Neural progenitor cell (in vitro differentiated cells): ENCODE measurements at regions not wholly inside any gene's neighbourhood (a gene's known extent, or its start where the extent isn't known, plus 50 kb on each side); places are given as distances from the start of the nearest gene placed in this dataset.

Experiments used
- DNase-seq: peaks from one replicate; pipeline ENCODE4 v3.0.0-alpha.2; 2016; ENCODE audit warnings: low spot score
- H2AFZ ChIP-seq: fragments of 200-600 bp; sonication (generic); replicated peaks from 2 replicates; pipeline ENCODE4 v1.6.1; 2016; ENCODE audit warnings: antibody characterized with exemption
- H3F3A ChIP-seq: fragments of 200-600 bp; sonication (generic); 2 replicates; pipeline ENCODE4 v1.6.1; 2016; ENCODE audit warnings: antibody characterized with exemption, low read depth
- H3K27ac ChIP-seq: fragments of 200-600 bp; sonication (generic); 2 replicates; pipeline ENCODE4 v1.5.1; 2016; ENCODE audit warnings: mild to moderate bottlenecking
- H3K27me3 ChIP-seq: fragments of 200-600 bp; sonication (generic); 2 replicates; pipeline ENCODE4 v1.6.1; 2016; ENCODE audit warnings: mild to moderate bottlenecking, moderate library complexity
- H3K36me3 ChIP-seq: fragments of 200-600 bp; sonication (generic); 2 replicates; pipeline ENCODE4 v1.5.1; 2016
- H3K4me1 ChIP-seq: fragments of 200-600 bp; sonication (generic); 2 replicates; pipeline ENCODE4 v1.6.1; 2016; ENCODE audit warnings: mixed run types
- H3K4me2 ChIP-seq: fragments of 200-600 bp; sonication (generic); 2 replicates; pipeline ENCODE4 v1.6.1; 2016
- H3K4me3 ChIP-seq: fragments of 200-600 bp; sonication (generic); 2 replicates; pipeline ENCODE4 v1.5.1; 2016
- H3K79me2 ChIP-seq: fragments of 200-600 bp; sonication (generic); 2 replicates; pipeline ENCODE4 v1.6.1; 2016; ENCODE audit warnings: low read depth
- H3K9ac ChIP-seq: fragments of 200-600 bp; sonication (generic); 2 replicates; pipeline ENCODE4 v1.6.1; 2016
- H3K9me3 ChIP-seq: fragments of 200-600 bp; sonication (generic); 2 replicates; pipeline ENCODE4 v1.5.1; 2016; ENCODE audit warnings: low read depth
- H4K20me1 ChIP-seq: fragments of 200-600 bp; sonication (generic); 2 replicates; pipeline ENCODE4 v1.6.1; 2016; ENCODE audit warnings: low read depth
- H3K27ac Mint-ChIP-seq: 3 replicates; pipeline ENCODE4 v1.8.0; 2021; ENCODE audit warnings: mixed read lengths
- H3K27me3 Mint-ChIP-seq: 2 replicates; pipeline ENCODE4 v1.8.0; 2022; ENCODE audit warnings: low read depth, mild to moderate bottlenecking, inconsistent platforms, moderate library complexity, mixed read lengths; ENCODE audit not compliant: insufficient read depth
- H3K36me3 Mint-ChIP-seq: 3 replicates; pipeline ENCODE4 v1.8.0; 2021; ENCODE audit warnings: mixed read lengths
- H3K4me1 Mint-ChIP-seq: 3 replicates; pipeline ENCODE4 v1.8.0; 2021; ENCODE audit warnings: mixed read lengths
- H3K4me3 Mint-ChIP-seq: 3 replicates; pipeline ENCODE4 v1.8.0; 2021; ENCODE audit warnings: mild to moderate bottlenecking, moderate library complexity, mixed read lengths
- H3K9me3 Mint-ChIP-seq: 3 replicates; pipeline ENCODE4 v1.8.0; 2020; ENCODE audit warnings: mixed read lengths
- EZH2 ChIP-seq: fragments of 200-600 bp; sonication (generic); IDR thresholded peaks from 2 replicates; pipeline ENCODE4 v1.6.1; 2017; ENCODE audit warnings: antibody characterized with exemption, mild to moderate bottlenecking, moderate library complexity
- EZH2phosphoT487 ChIP-seq: fragments of 200-600 bp; sonication (generic); IDR thresholded peaks from 2 replicates; pipeline ENCODE4 v1.6.1; 2017; ENCODE audit warnings: antibody characterized with exemption
- TF ChIP-seq, protein P1 (sequence below): fragments of 200-600 bp; sonication (generic); IDR thresholded peaks from 2 replicates; pipeline ENCODE4 v1.5.1; 2017; ENCODE audit warnings: antibody characterized with exemption, mild to moderate bottlenecking

DNA sequence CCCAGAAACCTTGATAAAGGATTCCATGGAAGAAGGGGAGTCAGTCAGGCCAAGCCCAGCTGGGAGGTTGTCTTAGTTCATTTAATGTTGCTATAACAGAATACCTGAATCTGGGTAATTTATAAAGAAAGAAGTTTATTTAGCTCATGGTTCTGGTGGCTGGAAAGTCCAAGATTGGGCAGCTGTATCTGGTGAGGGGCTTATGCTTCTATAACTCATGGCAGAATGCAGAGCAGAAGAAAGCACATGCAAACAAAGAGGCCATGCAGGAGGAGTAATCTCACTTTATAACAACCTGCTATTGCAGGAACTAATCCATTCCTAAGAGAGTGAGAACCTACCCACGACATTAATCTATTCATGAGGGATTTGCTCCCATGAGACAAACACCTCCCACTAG, 54.2 kb upstream of the ANKRD1 start:
- H3K27ac ChIP-seq: no peak overlapping the region
- H2AFZ ChIP-seq: no peak overlapping the region
- H3F3A ChIP-seq: no peaks in the 10 kb centered on the region
- Mint-ChIP-seq H3K36me3 (no peaks in the 10 kb centered on the region), H3K27ac (no peak overlapping the region), H3K4me3 (no peak overlapping the region), H3K9me3 (peaks cover 4% of the 10 kb centered on the region), H3K4me1 (no peaks in the 10 kb centered on the region), H3K27me3 (no peaks in the 10 kb centered on the region)
- no peak for TF ChIP-seq EZH2
- TF ChIP-seq, protein P1, sequence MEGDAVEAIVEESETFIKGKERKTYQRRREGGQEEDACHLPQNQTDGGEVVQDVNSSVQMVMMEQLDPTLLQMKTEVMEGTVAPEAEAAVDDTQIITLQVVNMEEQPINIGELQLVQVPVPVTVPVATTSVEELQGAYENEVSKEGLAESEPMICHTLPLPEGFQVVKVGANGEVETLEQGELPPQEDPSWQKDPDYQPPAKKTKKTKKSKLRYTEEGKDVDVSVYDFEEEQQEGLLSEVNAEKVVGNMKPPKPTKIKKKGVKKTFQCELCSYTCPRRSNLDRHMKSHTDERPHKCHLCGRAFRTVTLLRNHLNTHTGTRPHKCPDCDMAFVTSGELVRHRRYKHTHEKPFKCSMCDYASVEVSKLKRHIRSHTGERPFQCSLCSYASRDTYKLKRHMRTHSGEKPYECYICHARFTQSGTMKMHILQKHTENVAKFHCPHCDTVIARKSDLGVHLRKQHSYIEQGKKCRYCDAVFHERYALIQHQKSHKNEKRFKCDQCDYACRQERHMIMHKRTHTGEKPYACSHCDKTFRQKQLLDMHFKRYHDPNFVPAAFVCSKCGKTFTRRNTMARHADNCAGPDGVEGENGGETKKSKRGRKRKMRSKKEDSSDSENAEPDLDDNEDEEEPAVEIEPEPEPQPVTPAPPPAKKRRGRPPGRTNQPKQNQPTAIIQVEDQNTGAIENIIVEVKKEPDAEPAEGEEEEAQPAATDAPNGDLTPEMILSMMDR: no peak
- TF ChIP-seq EZH2phosphoT487: no peak
- H3K4me3 ChIP-seq: no peak overlapping the region
- H3K27me3 ChIP-seq: no peaks in the 10 kb centered on the region
- no peak for DNase-seq
- H3K79me2 ChIP-seq: no peaks in the 10 kb centered on the region
- no peaks in the 10 kb centered on the region for H4K20me1 ChIP-seq
- H3K9ac ChIP-seq: no peak overlapping the region
- no peaks in the 10 kb centered on the region for H3K9me3 ChIP-seq
- no peaks in the 10 kb centered on the region for H3K4me1 ChIP-seq
- H3K36me3 ChIP-seq: no peaks in the 10 kb centered on the region
- H3K4me2 ChIP-seq: no peak overlapping the region

DNA sequence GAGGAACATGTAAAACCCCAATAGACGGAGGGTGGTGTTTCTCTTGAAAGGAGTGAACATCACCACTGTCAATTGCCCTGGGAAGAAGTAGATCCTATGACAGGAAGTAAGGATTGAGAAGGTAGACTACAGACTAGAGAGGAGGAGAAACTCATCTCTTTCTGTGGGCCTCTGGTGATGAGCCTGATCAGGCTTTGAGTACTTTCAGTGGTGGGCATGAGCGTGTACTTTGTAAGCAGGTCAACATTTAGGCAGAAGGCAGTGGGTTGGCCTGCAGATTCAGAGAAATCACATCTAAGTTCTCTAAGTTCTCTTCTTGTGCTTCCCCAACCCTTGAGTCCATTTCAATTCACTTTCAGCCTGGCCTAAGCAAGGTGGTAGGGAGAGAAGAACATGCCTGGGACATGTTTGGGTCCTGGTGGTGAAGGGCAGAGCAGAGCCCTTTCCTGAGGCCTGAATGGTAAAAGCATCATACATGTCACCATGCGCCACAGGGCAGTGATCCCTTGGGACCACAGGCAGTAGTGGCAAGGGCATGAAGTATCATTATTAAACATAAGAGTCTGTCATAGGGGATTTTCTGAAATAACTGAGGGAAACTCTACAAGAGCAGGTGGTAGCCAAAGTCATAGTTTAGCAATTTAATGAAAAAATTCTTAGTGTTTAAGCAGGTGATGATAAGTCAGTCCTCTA, 56.4 kb upstream of the ANKRD1 start:
- H3K27me3 ChIP-seq: no peaks in the 10 kb centered on the region
- no peak for DNase-seq
- Mint-ChIP-seq H3K36me3 (no peaks in the 10 kb centered on the region), H3K27ac (no peak overlapping the region), H3K4me3 (no peak overlapping the region), H3K27me3 (no peaks in the 10 kb centered on the region), H3K9me3 (peaks cover 4% of the 10 kb centered on the region), H3K4me1 (no peaks in the 10 kb centered on the region)
- H3K36me3 ChIP-seq: no peaks in the 10 kb centered on the region
- no peak overlapping the region for H3K4me3 ChIP-seq
- TF ChIP-seq, protein P1: no peak
- TF ChIP-seq EZH2: no peak
- TF ChIP-seq EZH2phosphoT487: no peak
- H3K4me2 ChIP-seq: no peak overlapping the region
- no peaks in the 10 kb centered on the region for H3K79me2 ChIP-seq
- H2AFZ ChIP-seq: peak overlapping the region; percentile 50
- no peaks in the 10 kb centered on the region for H3K4me1 ChIP-seq
- H3K9ac ChIP-seq: no peak overlapping the region
- no peaks in the 10 kb centered on the region for H3K9me3 ChIP-seq
- no peak overlapping the region for H3K27ac ChIP-seq
- H4K20me1 ChIP-seq: no peaks in the 10 kb centered on the region
- H3F3A ChIP-seq: no peaks in the 10 kb centered on the region

DNA sequence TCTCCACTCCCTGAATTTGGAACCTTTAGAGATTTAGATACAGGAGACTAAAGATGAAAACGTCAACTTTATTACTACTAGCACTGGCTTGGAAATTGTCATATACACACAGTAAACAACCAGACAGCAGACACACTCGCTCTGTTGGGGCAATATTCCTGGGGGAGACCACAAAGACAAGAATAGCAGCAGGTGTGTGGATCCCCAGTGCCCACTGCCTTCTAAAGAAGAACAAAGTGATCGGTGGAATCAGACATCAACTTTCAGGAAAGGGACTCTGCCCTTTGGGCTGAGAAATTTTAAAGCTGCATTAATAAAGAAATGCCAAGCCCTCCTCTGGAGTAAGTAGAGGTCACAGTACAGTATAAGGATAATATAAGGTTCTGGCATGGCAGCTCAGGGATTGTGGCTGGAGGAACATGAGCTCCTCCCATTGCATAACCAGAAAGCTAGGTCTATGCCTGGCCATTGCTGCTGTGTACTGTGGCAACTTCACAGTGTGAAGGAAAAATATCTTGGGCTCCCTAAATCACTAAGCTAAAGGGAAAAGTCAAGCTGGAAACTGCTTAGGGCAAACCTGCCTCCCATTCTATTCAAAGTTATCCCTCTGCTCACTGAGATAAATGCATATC, 57.1 kb upstream of the ANKRD1 start:
- H3K9me3 ChIP-seq: no peaks in the 10 kb centered on the region
- H3K4me1 ChIP-seq: no peaks in the 10 kb centered on the region
- Mint-ChIP-seq H3K4me1 (no peaks in the 10 kb centered on the region), H3K4me3 (no peak overlapping the region), H3K27me3 (no peaks in the 10 kb centered on the region), H3K27ac (no peak overlapping the region), H3K9me3 (peaks cover 4% of the 10 kb centered on the region), H3K36me3 (no peaks in the 10 kb centered on the region)
- DNase-seq: no peak
- H3K36me3 ChIP-seq: no peaks in the 10 kb centered on the region
- no peaks in the 10 kb centered on the region for H4K20me1 ChIP-seq
- no peaks in the 10 kb centered on the region for H3K27me3 ChIP-seq
- no peaks in the 10 kb centered on the region for H3F3A ChIP-seq
- no peak overlapping the region for H3K4me2 ChIP-seq
- no peak for TF ChIP-seq EZH2phosphoT487
- no peak for TF ChIP-seq EZH2
- TF ChIP-seq, protein P1: no peak
- no peak overlapping the region for H2AFZ ChIP-seq
- no peak overlapping the region for H3K27ac ChIP-seq
- H3K9ac ChIP-seq: no peak overlapping the region
- no peak overlapping the region for H3K4me3 ChIP-seq
- no peaks in the 10 kb centered on the region for H3K79me2 ChIP-seq
